K562 (cell line): ENCODE measurements at regions not wholly inside any gene's neighbourhood (a gene's known extent, or its start where the extent isn't known, plus 50 kb on each side); places are given as distances from the start of the nearest gene placed in this dataset.

ENCODE experiments used
- ATAC-seq: fragments of 200-7000 bp; cut with Tn5 transposase; 3 replicates; pipeline ENCODE4 v1.9.1; 2020; ENCODE audit warnings: moderate library complexity
- BruUV-seq: library from RNA; stranded (reverse); fragments of 400-500 nt; replicated peaks from 2 replicates; lab custom pipeline; 2021; lab: Mats Ljungman, UMichigan
- CTCF ChIA-PET: fragments of 300-600 bp; formaldehyde crosslinking; extraction: SDS; loops from one replicate; lab custom pipeline; 2021; ENCODE audit warnings: low intra/inter-chr PET ratio; lab: Yijun Ruan, JAX
- POLR2A ChIA-PET: fragments of 300-600, 350-650 bp; sonication (Branson Sonifier 250); formaldehyde crosslinking; extraction: SDS; loops from one replicate; lab custom pipeline; 2021; ENCODE audit warnings: antibody characterized with exemption, inconsistent platforms; lab: Yijun Ruan, JAX
- DNase-seq, 4 experiments: peaks; one replicate each; pipeline versions ENCODE4 v3.0.0 to v3.0.0-alpha.2; 2011 to 2018; ENCODE audit warnings: low spot score in 3 of 4, mixed read lengths in 3 of 4; ENCODE audit errors: extremely low read depth in 1 of 4
- FAIRE-seq: peaks from 2 replicates; lab custom pipeline; 2011; peaks lifted over from hg19 to GRCh38; lab: Jason Lieb, UNC
- H2AFZ ChIP-seq: 2 replicates; pipeline ENCODE4 v1.6.0; 2011; ENCODE audit warnings: low read depth, low read length, control low read depth, inconsistent platforms
- H3K27ac ChIP-seq: fragments of 200-600 bp; 3 replicates; pipeline ENCODE4 v1.8.0; 2011; ENCODE audit warnings: low read depth, mild to moderate bottlenecking, control low read depth, inconsistent platforms, low read length, moderate library complexity, mixed read lengths; ENCODE audit errors: extremely low read depth
- H3K27me3 ChIP-seq, 2 experiments: fragments of 300-600 bp in 1 of 2; 2 replicates in 1 of 2; 3 replicates in 1 of 2; pipeline versions ENCODE4 v1.6.0 to v1.8.0; 2011; ENCODE audit warnings: inconsistent platforms in 2 of 2, low read length in 2 of 2, mild to moderate bottlenecking in 1 of 2, mixed read lengths in 1 of 2, moderate library complexity in 1 of 2; ENCODE audit not compliant: control insufficient read depth in 2 of 2, insufficient read depth in 2 of 2
- H3K36me3 ChIP-seq: fragments of 300-600 bp; 3 replicates; pipeline ENCODE4 v1.8.0; 2011; ENCODE audit warnings: mild to moderate bottlenecking, low read length, inconsistent platforms; ENCODE audit not compliant: control insufficient read depth, insufficient read depth
- H3K4me1 ChIP-seq, 2 experiments: fragments of 200-600 bp in 1 of 2; replicated peaks in 1 of 2; 2 replicates in 1 of 2; 3 replicates in 1 of 2; pipeline versions ENCODE4 v1.5.1 to v1.8.0; 2011; ENCODE audit warnings: inconsistent platforms in 2 of 2, low read length in 2 of 2, mild to moderate bottlenecking in 1 of 2, mixed read lengths in 1 of 2, moderate library complexity in 1 of 2; ENCODE audit not compliant: control insufficient read depth in 2 of 2, insufficient read depth in 2 of 2
- H3K4me2 ChIP-seq: 2 replicates; pipeline ENCODE4 v1.6.1; 2011; ENCODE audit warnings: low read length, control low read depth, inconsistent platforms, mixed read lengths; ENCODE audit not compliant: insufficient read depth
- H3K4me3 ChIP-seq: fragments of 200-600 bp; sonication (generic), shearing (Covaris generic); 2 replicates; pipeline ENCODE4 v1.5.1; 2016; ENCODE audit warnings: control low read depth, inconsistent platforms
- H3K79me2 ChIP-seq: fragments of 200-600 bp; 3 replicates; pipeline ENCODE4 v1.8.0; 2011; ENCODE audit warnings: low read length, inconsistent platforms; ENCODE audit not compliant: control insufficient read depth, insufficient read depth
- H3K9ac ChIP-seq, 2 experiments: 2 replicates each; pipeline versions ENCODE4 v1.6.0 to v1.6.1; 2011; ENCODE audit warnings: low read depth in 2 of 2, low read length in 2 of 2, control low read depth in 1 of 2, inconsistent platforms in 1 of 2, mild to moderate bottlenecking in 1 of 2, mixed read lengths in 1 of 2; ENCODE audit not compliant: insufficient read depth in 1 of 2
- H3K9me1 ChIP-seq: one replicate; pipeline ENCODE4 v1.6.0; 2011; ENCODE audit warnings: inconsistent platforms, mild to moderate bottlenecking, low read length, moderate library complexity; ENCODE audit not compliant: control insufficient read depth, insufficient read depth
- H3K9me3 ChIP-seq: replicated peaks from 2 replicates; pipeline ENCODE4 v1.5.1; 2011; ENCODE audit warnings: low read depth, low read length, inconsistent platforms; ENCODE audit not compliant: control insufficient read depth, insufficient read depth
- H4K20me1 ChIP-seq: replicated peaks from 2 replicates; pipeline ENCODE4 v1.6.1; 2011; ENCODE audit warnings: low read length, inconsistent platforms, mixed read lengths; ENCODE audit not compliant: control insufficient read depth, insufficient read depth
- CHD2 ChIP-seq: IDR thresholded peaks from 2 replicates; pipeline ENCODE4 v1.6.1; 2011; ENCODE audit warnings: low read depth, low read length
- HDAC1 ChIP-seq, 2 experiments: fragments of 450-650 bp; IDR thresholded peaks; 2 replicates each; pipeline ENCODE4 v1.6.1; 2016 to 2017; ENCODE audit warnings: inconsistent platforms in 1 of 2, mild to moderate bottlenecking in 1 of 2, moderate library complexity in 1 of 2
- HNRNPH1 ChIP-seq: fragments of 200-400 bp; formaldehyde crosslinking; optimal IDR thresholded peaks from 2 replicates; pipeline ENCODE3; 2017; ENCODE audit warnings: low read depth, mild to moderate bottlenecking, low read length, moderate library complexity
- KDM1A ChIP-seq, 2 experiments: fragments of 450-650 bp; IDR thresholded peaks; 2 replicates each; pipeline ENCODE4 v1.6.1; 2016; ENCODE audit warnings: mild to moderate bottlenecking in 2 of 2
- KLF16 ChIP-seq: IDR thresholded peaks from 2 replicates; pipeline ENCODE4 v1.6.1; 2016; ENCODE audit warnings: antibody characterized with exemption
- MEIS2 ChIP-seq: fragments of 450-650 bp; IDR thresholded peaks from 2 replicates; pipeline ENCODE4 v1.6.1; 2014; ENCODE audit warnings: mild to moderate bottlenecking; ENCODE audit not compliant: partially characterized antibody
- NCOA1 ChIP-seq: fragments of 450-650 bp; IDR thresholded peaks from 2 replicates; pipeline ENCODE4 v1.6.1; 2016; ENCODE audit warnings: low read depth
- PYGO2 ChIP-seq: fragments of 450-650 bp; IDR thresholded peaks from 2 replicates; pipeline ENCODE4 v1.6.1; 2016; ENCODE audit warnings: mild to moderate bottlenecking, missing genetic modification characterization, moderate library complexity, missing compliant biosample characterization
- RBM17 ChIP-seq: fragments of 200-400 bp; formaldehyde crosslinking; IDR thresholded peaks from 2 replicates; pipeline ENCODE4 v1.6.1; 2017; ENCODE audit warnings: low read depth, mild to moderate bottlenecking, low read length, borderline replicate concordance
- TRIM24 ChIP-seq, 2 experiments: fragments of 450-650 bp; IDR thresholded peaks; 2 replicates each; pipeline ENCODE4 v1.6.1; 2016
- ZNF134 ChIP-seq: fragments of 250-450 bp; sonication (Bioruptor Pico); conservative IDR thresholded peaks from 2 replicates; pipeline ENCODE4 v1.4.0; 2020
- ZNF184 ChIP-seq: sonication (generic); formaldehyde crosslinking; IDR thresholded peaks from 2 replicates; pipeline ENCODE4 v1.5.0; 2020; ENCODE audit warnings: missing genetic modification reagents
- ZNF239 ChIP-seq: fragments of 250-450 bp; sonication (Bioruptor Pico); IDR thresholded peaks from 2 replicates; pipeline ENCODE4 v1.4.0; 2020; ENCODE audit warnings: mild to moderate bottlenecking
- ZNF764 ChIP-seq: fragments of 250-450 bp; sonication (Bioruptor Pico); IDR thresholded peaks from 2 replicates; pipeline ENCODE4 v1.4.0; 2020; ENCODE audit warnings: low read depth, mild to moderate bottlenecking, moderate library complexity
- ZNF778 ChIP-seq: fragments of 450-650 bp; formaldehyde crosslinking; IDR thresholded peaks from 2 replicates; pipeline ENCODE4 v1.4.0; 2020; ENCODE audit warnings: mild to moderate bottlenecking, moderate library complexity
- ZZZ3 ChIP-seq: fragments of 450-650 bp; IDR thresholded peaks from 2 replicates; pipeline ENCODE4 v1.6.1; 2016; ENCODE audit warnings: antibody characterized with exemption, mild to moderate bottlenecking, moderate library complexity
- WGBS: fragments of 100-300 bp; shearing (Covaris generic); methylation state at CpG from one replicate; pipeline ENCODE4 v1.1.6; 2016; ENCODE audit warnings: low coverage, mixed read lengths; ENCODE audit not compliant: insufficient coverage; ENCODE audit errors: missing lambda C conversion rate; 5-methylcytosine and 5-hydroxymethylcytosine counted together
- in situ Hi-C: fragments of 300-500 bp; cut with MboI; formaldehyde crosslinking; loops from 4 replicates; pipeline ENCODE4 v1.15.0; 2018; ENCODE audit warnings: inconsistent platforms, mixed read lengths
- intact Hi-C: fragments of 100-400 bp; cut with micrococcal nuclease; formaldehyde crosslinking; loops from 2 replicates; pipeline ENCODE4 v1.14.2; 2022
- TF ChIP-seq, protein P1 (sequence below): fragments of 250-450 bp; sonication (Bioruptor Pico); IDR thresholded peaks from 2 replicates; pipeline ENCODE4 v1.8.0; 2022; ENCODE audit warnings: moderate library complexity, mild to moderate bottlenecking, inconsistent platforms
- TF ChIP-seq, protein P2 (sequence below): fragments of 450-650 bp; conservative IDR thresholded peaks from 2 replicates; pipeline ENCODE4 v1.6.1; 2016; ENCODE audit warnings: missing genetic modification characterization, low read depth, mild to moderate bottlenecking, missing compliant biosample characterization, moderate library complexity

DNA sequence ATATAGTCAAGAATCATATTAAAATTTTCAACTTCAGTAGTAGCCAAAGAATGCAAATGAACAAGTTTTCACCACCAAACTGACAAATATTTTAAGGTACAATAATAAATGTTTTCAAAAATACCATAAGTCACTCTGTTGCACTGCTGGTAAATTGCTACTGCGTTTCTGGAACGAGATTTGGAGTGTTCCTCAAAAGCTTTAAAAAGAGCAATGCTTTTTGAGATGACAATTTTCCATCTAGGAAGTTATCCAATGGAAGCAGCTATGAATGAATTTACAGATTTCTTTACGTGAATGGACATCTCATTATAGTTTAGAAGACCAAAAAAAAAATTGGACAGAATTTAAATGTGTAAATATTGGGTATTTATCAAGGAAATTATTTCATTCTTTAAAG is 173.2 kb upstream of the OR13F1 start:
- no peak overlapping the region for H3K4me2 ChIP-seq
- no peak for TF ChIP-seq RBM17
- TF ChIP-seq ZNF134, result no peak
- TF ChIP-seq ZZZ3, result no peak
- no peak for TF ChIP-seq KLF16
- TF ChIP-seq, protein P1, sequence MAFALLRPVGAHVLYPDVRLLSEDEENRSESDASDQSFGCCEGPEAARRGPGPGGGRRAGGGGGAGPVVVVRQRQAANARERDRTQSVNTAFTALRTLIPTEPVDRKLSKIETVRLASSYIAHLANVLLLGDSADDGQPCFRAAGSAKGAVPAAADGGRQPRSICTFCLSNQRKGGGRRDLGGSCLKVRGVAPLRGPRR (CRISPR knock-in tag), result no peak
- no peak for TF ChIP-seq HDAC1 (IDR thresholded peaks at IDR 0.05)
- TF ChIP-seq ZNF184, result no peak
- no peak for TF ChIP-seq NCOA1
- no peaks in the 10 kb centered on the region for H3K36me3 ChIP-seq
- no peak overlapping the region for H2AFZ ChIP-seq
- CTCF ChIA-PET, result no interaction called here
- H3K27ac ChIP-seq, result no peak overlapping the region
- H4K20me1 ChIP-seq, result no peaks in the 10 kb centered on the region
- H3K9me3 ChIP-seq, result no peaks in the 10 kb centered on the region
- ATAC-seq (no peak), DNase-seq (no peak), FAIRE-seq (no peak)
- intact Hi-C loops, result no loop called here
- in situ Hi-C loops, result no loop called here
- H3K9me1 ChIP-seq, result no peaks in the 10 kb centered on the region
- no peaks in the 10 kb centered on the region for H3K4me1 ChIP-seq
- no peak overlapping the region for H3K9ac ChIP-seq
- POLR2A ChIA-PET, result no interaction called here
- no TSS peak for BruUV-seq
- 0% methylated on average over 3 of the region's 3 CpGs for WGBS
- no peaks in the 10 kb centered on the region for H3K79me2 ChIP-seq
- H3K27me3 ChIP-seq, result no peaks in the 10 kb centered on the region
- no peak overlapping the region for H3K4me3 ChIP-seq

DNA sequence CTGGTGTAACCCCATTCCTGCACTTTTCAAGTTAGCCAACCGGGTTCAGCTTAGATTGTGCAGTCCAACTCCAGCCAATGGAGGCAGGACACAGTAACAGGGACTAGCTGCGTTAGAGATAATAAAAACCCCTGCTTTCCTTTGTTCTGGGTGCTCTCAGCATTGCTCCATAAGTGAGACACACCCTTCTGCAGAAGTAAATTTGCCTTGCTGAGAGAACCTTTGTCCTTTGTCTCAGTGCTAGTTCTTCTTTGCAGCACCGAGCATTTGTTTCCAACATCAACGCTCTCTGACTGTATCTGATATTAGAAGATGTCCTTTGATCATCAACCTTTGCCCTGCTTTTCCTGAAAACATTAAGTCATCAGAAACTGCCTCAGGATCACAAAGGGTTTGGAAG is 169.5 kb upstream of the OR13F1 start:
- FAIRE-seq, result no peak
- no peaks in the 10 kb centered on the region for H3K9me1 ChIP-seq
- 2% methylated on average over 4 of the region's 4 CpGs for WGBS
- H3K36me3 ChIP-seq, result no peaks in the 10 kb centered on the region
- no peak for ATAC-seq
- in situ Hi-C loops, result no loop called here
- no peak overlapping the region for H3K4me3 ChIP-seq
- H3K4me2 ChIP-seq, result no peak overlapping the region
- no peaks in the 10 kb centered on the region for H3K4me1 ChIP-seq
- DNase-seq, result no peak
- H2AFZ ChIP-seq, result no peak overlapping the region
- intact Hi-C loops, result no loop called here
- CTCF ChIA-PET, result no interaction called here
- no peaks in the 10 kb centered on the region for H3K79me2 ChIP-seq
- BruUV-seq, result no TSS peak
- no peaks in the 10 kb centered on the region for H3K9me3 ChIP-seq
- no peak overlapping the region for H3K9ac ChIP-seq
- H4K20me1 ChIP-seq, result no peaks in the 10 kb centered on the region
- H3K27me3 ChIP-seq, result no peaks in the 10 kb centered on the region
- POLR2A ChIA-PET, result no interaction called here
- no peak overlapping the region for H3K27ac ChIP-seq
- TF ChIP-seq PYGO2 (tag), result no peak
- no peak for TF ChIP-seq KDM1A (IDR thresholded peaks at IDR 0.05)
- no peak for TF ChIP-seq HNRNPH1
- TF ChIP-seq, protein P2, sequence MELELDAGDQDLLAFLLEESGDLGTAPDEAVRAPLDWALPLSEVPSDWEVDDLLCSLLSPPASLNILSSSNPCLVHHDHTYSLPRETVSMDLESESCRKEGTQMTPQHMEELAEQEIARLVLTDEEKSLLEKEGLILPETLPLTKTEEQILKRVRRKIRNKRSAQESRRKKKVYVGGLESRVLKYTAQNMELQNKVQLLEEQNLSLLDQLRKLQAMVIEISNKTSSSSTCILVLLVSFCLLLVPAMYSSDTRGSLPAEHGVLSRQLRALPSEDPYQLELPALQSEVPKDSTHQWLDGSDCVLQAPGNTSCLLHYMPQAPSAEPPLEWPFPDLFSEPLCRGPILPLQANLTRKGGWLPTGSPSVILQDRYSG (tag), result no peak
- no peak for TF ChIP-seq TRIM24 (IDR thresholded peaks at IDR 0.05)
- TF ChIP-seq ZNF764 (CRISPR knock-in tag), result no peak
- TF ChIP-seq MEIS2, result no peak
- TF ChIP-seq ZNF778 (CRISPR knock-in tag), result no peak
- TF ChIP-seq ZNF239, result no peak
- no peak for TF ChIP-seq CHD2
